ENCODE measurements at regions not wholly inside any gene's neighbourhood (a gene's known extent, or its start where the extent isn't known, plus 50 kb on each side); places are given as distances from the start of the nearest gene placed in this dataset.

DNA sequence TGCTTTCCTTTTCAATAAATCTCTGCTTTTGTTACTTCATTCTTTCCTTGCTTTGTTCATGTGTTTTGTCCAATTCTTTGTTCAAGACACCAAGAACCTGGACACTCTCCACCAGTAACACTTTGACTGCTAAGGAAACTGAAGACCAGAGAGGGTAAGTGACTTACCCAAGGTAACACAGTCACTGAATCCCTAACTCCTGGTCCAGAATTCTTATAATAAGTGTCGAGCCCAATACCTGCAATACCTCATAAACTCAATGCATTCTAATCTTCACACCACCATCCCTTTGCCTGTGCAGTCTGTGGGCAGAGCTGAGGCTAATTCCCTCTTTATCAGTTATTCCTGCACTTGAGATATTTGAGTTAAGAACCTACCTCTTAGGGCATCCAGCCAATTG lies 237.8 kb downstream of the UACA start (continued):
- TF ChIP-seq ELF1 (IDR thresholded peaks at IDR 0.05; ENCODE audit: borderline replicate concordance, low read depth), result no peak

DNA sequence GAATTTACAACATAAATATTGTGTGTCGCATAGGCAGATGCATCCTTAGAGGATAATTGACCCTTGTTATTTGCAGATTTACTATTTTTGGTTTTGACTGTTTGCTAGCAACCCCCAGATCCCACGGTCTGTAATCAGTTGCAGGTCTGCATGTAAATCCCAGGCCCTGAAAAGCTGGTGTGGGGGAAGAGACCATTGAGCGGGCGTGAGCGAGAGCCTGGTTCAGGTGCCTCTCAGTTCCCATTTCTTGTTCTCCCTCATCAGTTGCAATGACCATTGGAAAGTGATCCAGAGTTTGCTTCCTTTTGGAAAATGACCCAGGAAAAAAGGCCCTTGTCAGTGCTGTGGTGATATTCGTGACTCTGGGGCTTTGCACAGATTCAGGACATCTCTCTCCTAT lies 238.9 kb downstream of the UACA start:
- intact Hi-C loops (cut with micrococcal nuclease), result no loop called here
- POLR2A ChIA-PET, result no interaction called here
- no peak overlapping the region for H3K27ac ChIP-seq (ENCODE audit: low read depth, low read length)

More for the DNA sequence above, 238.9 kb downstream of the UACA start:
- Histone ChIP-seq H3K9me3 (ENCODE audit: control insufficient read depth in 1 of 2, insufficient read depth in 1 of 2, low read depth in 1 of 2, low read length in 2 of 2) (no peaks in the 10 kb centered on the region), H3K9me2 (ENCODE audit: insufficient read depth) (no peaks in the 10 kb centered on the region), H3K9ac (ENCODE audit: low read length) (no peak overlapping the region), H3K4me3 (replicated peaks in 1 of 2; ENCODE audit: low read depth in 1 of 2, low read length in 2 of 2) (no peak overlapping the region), H3K27me3 (ENCODE audit: insufficient read depth, low read length) (peaks cover 52% of the 10 kb centered on the region), H3K36me3 (ENCODE audit: control insufficient read depth in 1 of 2, insufficient read depth in 2 of 2, low read length in 2 of 2) (no peaks in the 10 kb centered on the region), H3K79me2 (ENCODE audit: insufficient read depth, low read length) (no peaks in the 10 kb centered on the region), H2AFZ (ENCODE audit: low read depth, low read length, poor library complexity, severe bottlenecking) (no peak overlapping the region), H3K4me2 (ENCODE audit: low read length) (no peak overlapping the region), H3K4me1 (ENCODE audit: control insufficient read depth in 1 of 2, insufficient read depth in 2 of 2, low read length in 2 of 2) (peaks cover 33 to 36% of the 10 kb centered on the region in 2 experiments), H4K20me1 (ENCODE audit: insufficient read depth) (no peaks in the 10 kb centered on the region)
- ChIA-PET CTCF (no interaction called here), RAD21 (ENCODE audit: low non-redundant PET in 1 of 2, low total read pairs in 2 of 2, uncharacterized antibody in 2 of 2, unreplicated experiment in 2 of 2) (no interaction called here)
- no TSS peak for BruUV-seq (replicated peaks)
- ATAC-seq, result no peak
- TF ChIP-seq CBX3 (IDR thresholded peaks at IDR 0.05; ENCODE audit: low read depth) (no peak), EZH2 (IDR thresholded peaks at IDR 0.05) (no peak), POLR2A (IDR thresholded peaks at IDR 0.05; ENCODE audit: borderline replicate concordance, extremely low read depth, insufficient read depth, insufficient read length) (no peak), JUND (IDR thresholded peaks at IDR 0.05) (no peak), ZFX (IDR thresholded peaks at IDR 0.05) (no peak), YY1 (IDR thresholded peaks at IDR 0.05; ENCODE audit: extremely low read depth, insufficient replicate concordance, low read depth, low read length) (no peak), EZH2phosphoT487 (IDR thresholded peaks at IDR 0.05; ENCODE audit: borderline replicate concordance) (no peak), TCF7L2 (IDR thresholded peaks at IDR 0.05; ENCODE audit: borderline replicate concordance, extremely low read depth, insufficient read depth, insufficient read length) (no peak), RAD21 (IDR thresholded peaks at IDR 0.05; ENCODE audit: low read depth) (no peak)
- TF ChIP-seq, protein P1, sequence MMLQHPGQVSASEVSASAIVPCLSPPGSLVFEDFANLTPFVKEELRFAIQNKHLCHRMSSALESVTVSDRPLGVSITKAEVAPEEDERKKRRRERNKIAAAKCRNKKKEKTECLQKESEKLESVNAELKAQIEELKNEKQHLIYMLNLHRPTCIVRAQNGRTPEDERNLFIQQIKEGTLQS (IDR thresholded peaks at IDR 0.05), result no peak
- TF ChIP-seq, protein P2, sequence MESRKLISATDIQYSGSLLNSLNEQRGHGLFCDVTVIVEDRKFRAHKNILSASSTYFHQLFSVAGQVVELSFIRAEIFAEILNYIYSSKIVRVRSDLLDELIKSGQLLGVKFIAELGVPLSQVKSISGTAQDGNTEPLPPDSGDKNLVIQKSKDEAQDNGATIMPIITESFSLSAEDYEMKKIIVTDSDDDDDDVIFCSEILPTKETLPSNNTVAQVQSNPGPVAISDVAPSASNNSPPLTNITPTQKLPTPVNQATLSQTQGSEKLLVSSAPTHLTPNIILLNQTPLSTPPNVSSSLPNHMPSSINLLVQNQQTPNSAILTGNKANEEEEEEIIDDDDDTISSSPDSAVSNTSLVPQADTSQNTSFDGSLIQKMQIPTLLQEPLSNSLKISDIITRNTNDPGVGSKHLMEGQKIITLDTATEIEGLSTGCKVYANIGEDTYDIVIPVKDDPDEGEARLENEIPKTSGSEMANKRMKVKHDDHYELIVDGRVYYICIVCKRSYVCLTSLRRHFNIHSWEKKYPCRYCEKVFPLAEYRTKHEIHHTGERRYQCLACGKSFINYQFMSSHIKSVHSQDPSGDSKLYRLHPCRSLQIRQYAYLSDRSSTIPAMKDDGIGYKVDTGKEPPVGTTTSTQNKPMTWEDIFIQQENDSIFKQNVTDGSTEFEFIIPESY (IDR thresholded peaks at IDR 0.05; ENCODE audit: extremely low read depth, insufficient replicate concordance, low read length), result no peak
- DNase-seq (ENCODE audit: low read depth, low spot score), result no peak
